Neural crest cell (in vitro differentiated cells): ENCODE measurements at regions not wholly inside any gene's neighbourhood (a gene's known extent, or its start where the extent isn't known, plus 50 kb on each side); places are given as distances from the start of the nearest gene placed in this dataset.

ENCODE experiments used
- DNase-seq: peaks from one replicate; pipeline ENCODE4 v3.0.0; 2021; ENCODE audit warnings: low read depth, mixed read lengths, low spot score
- H3K27ac Mint-ChIP-seq: one replicate; pipeline ENCODE4 v1.8.0; 2021; ENCODE audit warnings: mild to moderate bottlenecking, mixed read lengths; ENCODE audit not compliant: unreplicated experiment
- H3K27me3 Mint-ChIP-seq: 2 replicates; pipeline ENCODE4 v1.8.0; 2021; ENCODE audit warnings: low read depth, mild to moderate bottlenecking, mixed read lengths
- H3K36me3 Mint-ChIP-seq: 2 replicates; pipeline ENCODE4 v1.8.0; 2021; ENCODE audit warnings: low read depth, mild to moderate bottlenecking, mixed read lengths
- H3K4me1 Mint-ChIP-seq: 2 replicates; pipeline ENCODE4 v1.8.0; 2021; ENCODE audit warnings: mixed read lengths
- H3K4me3 Mint-ChIP-seq: one replicate; pipeline ENCODE4 v1.8.0; 2021; ENCODE audit warnings: mild to moderate bottlenecking, mixed read lengths
- H3K9me3 Mint-ChIP-seq: 2 replicates; pipeline ENCODE4 v1.8.0; 2021; ENCODE audit warnings: mixed read lengths
- CTCF ChIP-seq: fragments of 200-600 bp; sonication (generic); conservative IDR thresholded peaks from 2 replicates; pipeline ENCODE4 v1.5.0; 2021; ENCODE audit warnings: antibody characterized with exemption, mild to moderate bottlenecking

- no peaks in the 10 kb centered on the region for H3K9me3 Mint-ChIP-seq
- no peak for TF ChIP-seq CTCF
- no peak overlapping the region for H3K27ac Mint-ChIP-seq
- DNase-seq: no peak
- no peaks in the 10 kb centered on the region for H3K4me1 Mint-ChIP-seq
- no peaks in the 10 kb centered on the region for H3K27me3 Mint-ChIP-seq
- H3K36me3 Mint-ChIP-seq: peaks cover 4% of the 10 kb centered on the region
- H3K4me3 Mint-ChIP-seq: no peak overlapping the region
Measured at GRCh38 chr7:65317372-65317771, 56.3 kb upstream of the ZNF92 start.

- Mint-ChIP-seq H3K9me3 (no peaks in the 10 kb centered on the region), H3K27ac (no peak overlapping the region), H3K36me3 (peaks cover 4% of the 10 kb centered on the region), H3K4me1 (no peaks in the 10 kb centered on the region), H3K4me3 (no peak overlapping the region), H3K27me3 (no peaks in the 10 kb centered on the region)
- no peak for DNase-seq
- no peak for TF ChIP-seq CTCF
Measured at GRCh38 chr7:65310761-65311160, 62.9 kb upstream of the ZNF92 start.

- no peak for TF ChIP-seq CTCF
- no peak overlapping the region for H3K27ac Mint-ChIP-seq
- H3K9me3 Mint-ChIP-seq: no peaks in the 10 kb centered on the region
- H3K27me3 Mint-ChIP-seq: no peaks in the 10 kb centered on the region
- no peak for DNase-seq
- H3K4me3 Mint-ChIP-seq: no peak overlapping the region
- no peaks in the 10 kb centered on the region for H3K36me3 Mint-ChIP-seq
- peaks cover 15% of the 10 kb centered on the region for H3K4me1 Mint-ChIP-seq
Measured at GRCh38 chr7:65308300-65308678, 65.4 kb upstream of the ZNF92 start.

GRCh38 chr7:65307651-65308299 is 65.9 kb upstream of the ZNF92 start:
- DNase-seq: peak; percentile 65
- Mint-ChIP-seq H3K36me3 (no peaks in the 10 kb centered on the region), H3K4me1 (peaks cover 15% of the 10 kb centered on the region), H3K9me3 (no peaks in the 10 kb centered on the region), H3K27me3 (no peaks in the 10 kb centered on the region), H3K27ac (no peak overlapping the region), H3K4me3 (no peak overlapping the region)
- TF ChIP-seq CTCF: peak; percentile 88

GRCh38 chr7:65304175-65304574 is 69.5 kb upstream of the ZNF92 start:
- no peak for DNase-seq
- H3K9me3 Mint-ChIP-seq: no peaks in the 10 kb centered on the region
- H3K27ac Mint-ChIP-seq: no peak overlapping the region
- peaks cover 18% of the 10 kb centered on the region for H3K4me1 Mint-ChIP-seq
- no peak for TF ChIP-seq CTCF
- no peak overlapping the region for H3K4me3 Mint-ChIP-seq
- H3K36me3 Mint-ChIP-seq: no peaks in the 10 kb centered on the region
- H3K27me3 Mint-ChIP-seq: no peaks in the 10 kb centered on the region
